GM19468 (cell line): ENCODE measurements at regions not wholly inside any gene's neighbourhood (a gene's known extent, or its start where the extent isn't known, plus 50 kb on each side); places are given as distances from the start of the nearest gene placed in this dataset.
"Not testable (repeated sequence)": the region's sequence is repeated elsewhere in the genome, so short reads cannot be mapped to it uniquely, and the experiment has no call there.

ENCODE experiments used
- ATAC-seq: cut with Tn5 transposase; IDR thresholded peaks from one replicate; pipeline ENCODE4 v1.9.1; 2021; ENCODE audit warnings: mild to moderate bottlenecking, moderate library complexity, moderate number of reproducible peaks; ENCODE audit not compliant: unreplicated experiment; ENCODE audit errors: extremely low read depth

DNA sequence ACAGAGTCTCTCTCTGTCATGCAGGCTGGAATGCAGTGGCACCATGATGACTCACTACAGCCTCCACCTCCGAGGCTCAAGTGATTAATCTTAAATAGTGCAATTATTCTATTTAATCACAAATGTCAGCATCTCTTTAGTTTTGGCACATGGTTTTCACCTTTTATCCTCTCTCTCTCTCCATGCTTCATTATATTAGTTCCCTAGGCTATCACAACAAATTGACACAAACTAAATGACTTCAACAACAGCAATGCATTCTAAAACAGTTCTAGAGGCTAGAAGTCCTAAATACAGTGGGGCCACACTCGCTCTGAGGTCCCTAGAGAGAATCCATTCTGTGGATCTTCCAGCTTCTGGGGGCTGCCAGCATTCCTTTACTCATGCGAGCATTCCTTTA is 178.2 kb upstream of the ZNG1F start:
- ATAC-seq, result not testable (repeated sequence)

DNA sequence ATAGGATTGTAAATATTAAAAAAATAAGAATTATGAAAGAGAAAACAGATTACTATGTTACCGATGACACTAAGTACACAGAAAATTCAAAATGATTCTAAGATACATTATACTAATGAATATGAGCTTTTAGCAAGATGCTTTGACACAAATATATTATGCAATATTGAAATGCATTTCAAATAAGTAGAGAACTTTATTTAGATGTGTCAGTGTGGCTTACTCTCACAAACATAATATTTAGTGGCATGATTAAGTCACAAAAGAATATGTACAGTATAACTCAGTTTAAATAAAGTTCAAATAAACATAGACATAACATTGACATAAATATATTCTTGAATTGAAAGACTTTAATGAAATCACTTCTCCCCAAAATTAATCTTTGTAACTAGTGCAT is 172.7 kb upstream of the ZNG1F start:
- ATAC-seq, result not testable (repeated sequence)

DNA sequence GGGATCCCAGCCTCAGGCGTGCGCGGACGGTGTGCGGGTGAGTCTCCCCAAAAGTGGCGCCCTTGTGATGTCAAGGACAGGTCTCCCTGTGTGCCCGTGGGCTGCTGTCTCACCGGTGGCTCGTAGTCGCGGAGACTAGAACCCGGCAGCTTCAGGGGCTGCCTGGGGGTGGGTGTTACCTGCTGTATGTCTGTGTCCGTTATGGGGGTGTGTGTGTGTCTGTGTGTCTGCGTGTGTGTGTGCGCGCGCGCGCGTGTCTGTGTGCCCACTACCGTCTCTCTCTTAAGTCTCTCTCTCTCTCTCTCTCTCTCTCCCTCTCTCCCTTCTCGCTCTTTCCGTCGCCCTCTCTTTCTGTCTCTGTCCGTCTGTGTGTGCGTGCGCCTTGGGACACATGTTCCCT is 170.0 kb upstream of the ZNG1F start:
- not testable (repeated sequence) for ATAC-seq

DNA sequence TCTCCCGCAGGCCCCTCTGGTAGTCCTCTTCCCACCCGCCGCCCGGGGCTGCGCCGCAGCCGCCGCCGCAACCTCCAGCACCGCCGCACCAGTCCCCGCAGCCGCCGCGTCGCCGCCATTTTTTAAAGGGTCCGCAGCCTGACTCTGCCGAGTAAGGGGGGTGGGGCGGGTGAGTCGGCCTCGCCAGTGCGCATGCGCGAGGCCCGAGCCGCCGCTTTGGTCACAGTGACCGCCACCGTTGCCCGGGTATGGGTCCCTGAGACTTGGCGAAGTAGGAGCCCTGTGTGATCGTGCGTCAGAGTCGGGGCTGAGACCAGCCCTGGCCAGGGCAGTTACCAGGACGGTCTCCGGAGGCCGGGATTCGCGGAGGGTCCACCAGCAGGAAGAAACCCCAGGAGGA is 169.6 kb upstream of the ZNG1F start:
- not testable (repeated sequence) for ATAC-seq

DNA sequence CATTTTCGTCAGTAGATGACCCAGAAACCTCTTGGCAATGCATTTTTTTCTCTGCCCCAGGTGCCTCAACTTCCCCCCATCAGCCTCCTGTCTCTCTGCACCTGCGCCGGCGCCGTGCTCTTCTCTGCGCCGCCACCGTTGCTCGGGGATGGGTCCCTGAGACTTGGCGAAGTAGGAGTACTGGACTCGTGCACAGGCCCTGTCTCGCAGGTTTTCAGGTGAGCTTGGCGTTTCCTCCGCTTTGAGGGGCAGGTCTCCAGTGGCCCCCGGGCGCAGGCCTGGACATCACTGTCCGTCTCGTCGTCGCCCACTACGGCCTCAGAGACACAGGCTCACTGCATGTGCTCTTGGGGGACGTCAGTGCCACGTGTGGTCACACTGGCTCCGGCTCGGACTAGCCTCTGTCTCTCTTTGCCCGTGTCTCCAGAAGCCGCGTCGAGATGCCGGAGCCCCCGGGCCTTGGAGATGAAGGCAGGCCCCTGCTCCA is 168.8 kb upstream of the ZNG1F start:
- not testable (repeated sequence) for ATAC-seq

DNA sequence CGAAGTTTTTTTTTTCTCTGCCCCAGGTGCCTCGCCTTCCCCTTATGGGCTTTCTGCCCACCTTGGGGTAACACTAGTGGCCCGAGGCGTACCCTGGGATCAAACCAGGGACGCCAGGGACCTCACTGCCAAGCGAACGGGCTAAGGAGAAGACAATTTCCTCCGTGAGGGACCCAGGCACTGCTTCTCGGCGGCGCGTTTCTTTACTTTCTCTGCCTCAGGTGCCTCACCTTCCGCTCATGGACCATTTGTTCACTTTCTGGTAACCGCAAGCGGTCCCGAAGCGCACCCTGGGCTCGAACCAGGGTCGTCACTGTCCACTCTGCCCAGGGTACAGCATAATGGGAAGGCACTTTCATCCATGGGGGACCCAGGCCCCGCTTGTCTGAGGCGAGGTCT is 168.2 kb upstream of the ZNG1F start:
- not testable (repeated sequence) for ATAC-seq

DNA sequence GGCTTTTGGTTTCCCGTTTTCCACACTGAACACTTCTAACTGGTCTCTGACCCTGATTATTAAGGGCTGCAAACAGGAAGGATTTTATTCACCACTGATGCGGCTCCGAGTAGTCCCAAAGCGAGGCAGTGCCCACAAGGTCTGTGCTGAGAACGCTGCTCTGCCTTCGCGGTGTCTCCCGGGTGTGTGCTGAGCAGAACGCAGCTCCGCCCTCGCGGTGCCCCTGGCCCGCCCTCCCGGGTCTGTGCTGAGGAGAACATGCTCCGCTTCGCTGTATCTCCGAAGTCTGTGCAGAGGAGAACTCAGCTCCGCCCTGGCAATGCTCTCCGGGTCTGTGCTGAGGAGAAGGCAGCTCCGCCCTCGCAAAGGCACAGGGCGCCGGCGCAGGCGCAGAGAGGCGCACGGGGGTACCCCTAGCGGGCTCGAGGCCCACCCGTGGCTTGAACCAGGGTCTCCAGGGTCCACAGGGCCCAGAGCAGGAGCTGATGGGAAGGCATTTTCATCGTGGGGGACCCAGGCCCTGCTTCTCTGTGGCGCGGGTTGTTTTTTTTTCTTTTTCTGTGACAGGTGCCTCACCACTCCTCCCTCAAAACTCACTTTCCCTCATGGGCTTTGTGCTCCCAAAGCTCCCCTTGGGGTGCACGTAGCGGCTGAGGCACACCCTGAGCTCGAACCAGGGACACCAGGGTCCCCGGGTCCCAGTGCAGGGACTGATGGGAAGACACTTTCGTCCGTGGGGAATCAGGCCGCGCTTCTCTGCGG is 167.7 kb upstream of the ZNG1F start:
- ATAC-seq, result not testable (repeated sequence)

DNA sequence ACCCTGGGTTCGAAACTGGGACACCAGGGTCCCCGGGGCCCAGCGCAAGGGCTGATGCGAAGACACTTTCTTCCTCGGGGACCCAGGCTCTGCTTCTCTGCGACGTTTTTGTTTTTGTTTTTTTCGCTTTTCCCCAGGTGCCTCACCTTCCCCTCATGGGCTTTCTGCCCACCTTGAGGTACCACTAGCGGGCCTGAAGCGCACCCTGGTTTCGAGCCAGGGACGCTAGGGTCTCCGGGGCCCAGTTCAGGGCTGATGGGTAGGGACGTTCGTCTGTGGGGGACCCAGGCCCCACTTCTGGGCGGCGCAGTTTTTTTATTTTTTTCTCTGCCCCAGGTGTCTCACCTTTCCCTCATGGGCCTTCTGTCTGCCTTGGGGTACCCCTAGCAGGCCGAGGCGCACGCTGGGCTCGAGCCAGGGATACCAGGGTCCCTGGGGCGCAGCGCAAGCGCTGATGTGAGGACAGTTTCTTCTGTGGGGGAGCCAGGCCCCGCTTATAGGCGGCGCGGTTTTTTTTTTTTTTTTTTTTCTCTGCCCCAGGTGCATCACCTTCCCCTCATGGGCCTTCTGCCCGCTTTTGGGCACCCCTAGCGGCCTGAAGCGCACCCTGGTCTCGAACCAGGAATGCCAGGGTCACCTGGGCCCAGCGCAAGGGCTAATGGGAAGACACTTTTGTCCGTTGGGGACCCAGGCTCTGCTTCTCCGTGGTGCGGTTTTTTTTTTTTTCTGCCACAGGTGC is 166.8 kb upstream of the ZNG1F start:
- ATAC-seq, result not testable (repeated sequence)

DNA sequence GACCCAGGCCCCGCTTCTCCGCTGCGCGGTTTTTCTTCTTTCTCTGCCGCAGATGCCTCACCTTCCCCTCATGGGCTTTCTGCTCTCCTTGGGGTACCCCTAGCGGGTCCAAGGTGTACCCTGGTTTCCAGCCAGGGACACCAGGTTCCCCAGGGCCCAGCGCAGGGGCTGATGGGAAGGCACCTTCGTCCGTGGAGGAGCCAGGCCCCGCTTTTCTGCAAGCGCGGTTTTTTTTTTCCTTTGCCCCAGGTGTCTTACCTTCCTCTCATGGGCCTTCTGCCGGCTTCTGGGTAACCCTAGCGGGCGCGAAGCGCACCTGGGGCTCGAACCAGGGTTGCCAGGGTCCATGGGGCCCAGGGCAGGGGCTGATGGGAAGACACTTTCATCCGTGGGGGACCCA is 165.9 kb upstream of the ZNG1F start:
- not testable (repeated sequence) for ATAC-seq

DNA sequence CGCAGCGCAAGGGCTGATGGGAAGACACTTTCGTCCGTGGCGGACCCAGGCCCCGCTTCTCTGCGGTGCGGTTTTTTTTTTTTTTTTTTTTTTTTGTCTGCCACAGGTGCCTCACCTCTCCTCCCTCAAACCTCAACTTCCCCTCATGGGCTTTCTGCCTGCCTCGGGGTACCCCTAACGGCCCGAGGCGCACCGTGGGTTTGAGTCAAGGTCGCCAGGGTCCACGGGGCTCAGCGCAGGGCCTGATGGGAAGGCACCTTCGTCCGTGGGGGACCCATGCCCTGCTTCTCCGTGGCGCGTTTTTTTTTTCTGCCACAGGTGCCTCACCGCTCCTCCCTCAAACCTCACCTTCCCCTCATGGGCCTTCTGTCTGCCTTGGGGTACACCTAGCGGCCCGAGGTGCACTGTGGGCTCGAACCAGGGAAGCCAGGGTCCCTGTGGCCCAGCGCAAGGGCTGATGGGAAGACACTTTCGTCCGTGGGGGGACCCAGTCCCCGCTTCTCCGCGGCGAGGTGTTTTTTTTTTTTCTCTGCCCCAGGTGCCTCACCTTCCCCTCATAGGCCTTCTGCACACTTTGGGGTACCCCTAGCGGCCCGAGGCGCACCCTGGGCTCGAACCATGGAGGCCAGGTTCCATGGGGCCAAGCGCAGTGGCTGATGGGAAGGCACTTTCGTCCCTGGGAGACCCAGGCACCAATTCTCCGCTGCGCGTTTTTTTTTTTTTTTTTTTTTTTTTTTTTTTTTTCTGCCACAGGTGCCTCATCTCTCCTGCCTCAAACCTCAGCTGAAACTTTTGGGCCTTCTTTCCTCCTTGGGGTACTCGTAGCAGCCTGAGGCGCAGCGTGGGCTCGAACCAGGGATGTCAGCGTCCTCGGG is 165.2 kb upstream of the ZNG1F start:
- not testable (repeated sequence) for ATAC-seq

DNA sequence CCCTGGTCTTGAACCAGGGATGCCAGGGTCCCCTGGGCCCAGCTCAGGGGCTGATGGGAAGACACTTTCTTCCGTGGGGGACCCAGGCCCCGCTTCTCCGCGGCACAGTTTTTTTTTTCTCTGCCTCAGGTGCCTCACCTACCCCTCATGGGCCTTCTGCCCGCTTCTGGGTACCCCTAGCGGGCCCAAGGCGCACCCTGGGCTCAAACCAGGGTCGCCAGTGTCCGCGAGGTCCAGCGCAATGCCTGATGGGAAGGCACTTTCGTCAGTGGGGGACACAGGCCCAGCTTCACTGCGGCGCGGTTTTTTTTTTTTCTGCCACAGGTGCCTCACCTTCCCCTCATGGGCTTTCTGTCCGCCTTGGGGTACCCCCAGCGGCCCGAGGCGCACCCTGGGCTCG is 163.9 kb upstream of the ZNG1F start:
- not testable (repeated sequence) for ATAC-seq

DNA sequence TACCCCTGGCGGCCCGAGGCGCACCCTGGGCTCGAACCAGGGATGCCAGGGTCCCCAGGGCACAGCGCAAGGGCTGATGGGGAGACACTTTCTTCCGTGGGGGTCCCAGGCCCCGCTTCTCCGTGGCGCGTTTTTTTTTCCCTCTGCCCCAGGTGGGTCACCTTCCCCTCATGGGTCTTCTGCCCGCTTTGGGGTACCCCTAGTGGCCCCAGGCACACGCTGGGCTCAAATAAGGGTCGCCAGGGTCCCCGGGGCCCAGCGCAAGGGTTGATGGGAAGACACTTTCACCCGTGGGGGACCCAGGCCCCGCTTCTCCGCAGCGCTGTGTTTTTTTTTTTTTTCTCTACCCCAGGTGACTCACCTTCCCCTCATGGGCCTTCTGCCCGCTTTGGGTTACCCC is 163.3 kb upstream of the ZNG1F start:
- ATAC-seq, result not testable (repeated sequence)

DNA sequence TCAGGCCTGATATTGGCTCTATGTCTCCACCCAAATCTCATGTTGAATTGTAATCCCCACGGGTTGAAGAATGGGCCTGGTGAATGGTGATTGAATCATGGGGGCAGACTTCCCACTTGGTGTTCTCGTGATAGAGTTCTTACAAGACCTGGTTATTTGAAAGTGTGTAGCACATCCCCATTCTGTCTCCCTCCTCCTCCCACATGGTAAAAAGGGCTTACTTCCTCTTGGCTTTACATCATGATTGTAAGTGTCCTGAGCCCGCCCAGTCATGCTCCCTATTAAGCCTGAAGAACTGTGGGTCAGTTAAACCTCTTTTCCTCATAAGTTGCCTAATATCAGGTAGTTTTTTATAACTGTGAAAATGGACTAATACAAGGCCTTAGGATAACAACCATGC is 158.8 kb upstream of the ZNG1F start:
- not testable (repeated sequence) for ATAC-seq

DNA sequence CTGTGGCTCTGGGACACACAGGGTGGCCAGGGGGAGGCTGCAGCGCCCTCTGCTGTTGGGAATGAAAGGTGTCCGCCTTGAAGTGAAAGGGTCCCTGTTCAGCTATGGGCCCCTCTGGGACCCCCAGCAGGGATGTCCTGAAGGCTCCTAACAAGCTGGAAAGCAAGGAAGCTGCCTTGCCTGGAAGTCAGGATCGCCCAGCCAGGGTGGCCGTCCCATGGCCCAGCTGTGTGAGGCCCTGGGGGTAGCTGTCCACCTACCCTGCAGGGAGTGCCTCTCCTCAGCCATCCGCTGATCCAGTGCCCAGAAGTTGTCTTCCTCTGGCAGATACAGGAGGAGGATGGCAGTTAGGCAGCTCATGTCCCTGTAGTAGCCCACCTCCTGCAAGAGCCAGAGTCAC is 143.4 kb upstream of the ZNG1F start:
- not testable (repeated sequence) for ATAC-seq

DNA sequence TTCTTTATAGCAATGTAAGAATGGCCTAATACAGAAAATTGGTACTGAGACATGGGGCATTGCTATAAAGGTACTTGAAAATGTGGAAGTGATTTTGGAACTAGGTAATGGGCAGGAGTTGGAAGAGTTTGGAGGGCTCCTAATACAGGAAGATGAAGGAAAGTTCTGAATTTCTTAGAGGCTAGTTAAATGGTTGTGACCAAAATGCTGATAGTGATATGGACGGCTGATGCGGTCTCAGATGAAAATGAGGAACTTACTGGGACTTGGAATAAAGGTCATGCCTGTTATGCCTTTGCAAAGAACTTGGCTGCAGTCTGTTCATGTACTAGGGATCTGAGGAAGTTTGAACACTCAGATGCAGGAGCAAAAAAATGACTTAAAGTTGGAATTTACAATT is 132.2 kb upstream of the ZNG1F start:
- not testable (repeated sequence) for ATAC-seq

DNA sequence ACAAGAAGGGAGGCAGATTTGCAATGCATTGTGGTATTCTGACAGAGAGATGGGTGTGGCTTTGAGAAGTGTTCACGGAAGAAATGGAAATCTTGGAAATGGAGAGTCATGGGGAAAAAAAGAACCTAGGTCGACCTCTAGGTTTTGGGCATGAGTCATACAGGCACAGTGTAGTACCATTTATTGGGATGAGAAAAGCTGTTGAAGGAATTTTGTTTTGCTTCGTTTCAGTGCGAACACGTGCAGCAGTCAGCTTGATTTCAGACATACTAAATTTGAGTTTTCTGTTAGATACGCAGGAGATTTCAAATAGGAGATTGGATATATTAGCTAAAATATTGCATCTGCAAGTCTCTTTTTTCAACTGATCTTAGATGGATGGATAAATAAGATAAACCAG is 119.8 kb upstream of the ZNG1F start:
- not testable (repeated sequence) for ATAC-seq

DNA sequence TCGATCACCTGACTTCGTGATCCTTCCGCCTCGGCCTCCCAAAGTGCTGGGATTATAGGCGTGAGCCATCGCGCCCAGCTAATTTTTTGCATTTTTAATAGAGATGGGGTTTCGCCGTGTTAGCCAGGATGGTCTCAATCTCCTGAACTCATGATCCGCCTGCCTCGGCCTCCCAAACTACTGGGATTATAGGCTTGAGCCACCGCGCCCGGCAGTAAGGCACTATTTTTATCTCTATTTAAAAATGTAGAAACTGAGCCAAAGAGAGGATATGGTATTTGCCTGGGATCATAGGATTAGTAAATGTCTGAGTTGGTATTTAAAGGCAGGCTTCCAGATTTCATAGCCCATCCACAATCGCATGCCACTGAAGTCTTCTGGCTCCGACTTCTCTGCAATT is 96.6 kb upstream of the ZNG1F start:
- not testable (repeated sequence) for ATAC-seq

DNA sequence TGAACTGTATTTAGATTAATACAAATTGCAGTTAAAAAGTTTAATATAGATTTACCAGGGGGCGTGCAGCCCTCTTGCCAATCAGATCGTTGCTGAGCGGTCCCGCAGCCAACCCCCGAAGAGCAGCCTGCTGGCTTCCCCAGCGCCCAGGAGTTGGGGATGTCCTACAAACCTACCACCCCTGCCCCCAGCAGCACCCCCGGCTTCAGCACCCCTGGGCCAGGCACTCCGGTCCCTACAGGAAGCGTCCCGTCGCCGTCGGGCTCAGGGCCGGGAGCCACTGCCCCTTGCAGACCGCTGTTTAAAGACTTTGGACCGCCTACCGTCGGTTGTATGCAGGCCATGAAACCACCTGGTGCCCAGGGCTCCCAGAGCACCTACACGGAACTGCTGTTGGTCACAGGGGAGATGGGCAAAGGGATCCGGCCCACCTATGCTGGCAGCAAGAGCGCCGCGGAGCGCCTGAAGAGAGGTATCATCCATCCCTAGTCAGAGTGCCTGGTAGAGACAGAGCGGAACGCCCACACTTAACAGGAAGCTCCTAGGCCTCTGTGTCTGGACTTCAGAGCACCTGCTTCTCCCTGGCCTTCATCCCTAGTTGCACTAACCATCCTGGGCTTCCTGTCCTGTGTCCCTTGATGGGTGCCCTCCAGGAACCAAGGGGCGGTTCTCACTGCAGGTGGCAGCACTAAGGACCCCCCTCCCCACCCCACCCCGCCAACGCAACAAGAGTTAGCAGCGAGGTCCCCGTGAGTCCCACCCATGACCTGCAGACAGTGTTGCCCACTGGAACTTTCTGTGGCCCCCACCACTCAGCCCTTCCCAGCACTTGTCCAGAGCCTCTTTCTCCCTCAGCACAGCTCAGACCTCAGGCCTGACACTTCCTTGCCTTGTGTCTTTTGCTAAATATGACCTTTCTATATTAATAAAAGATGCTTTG is 91.5 kb upstream of the ZNG1F start:
- ATAC-seq, result not testable (repeated sequence)

DNA sequence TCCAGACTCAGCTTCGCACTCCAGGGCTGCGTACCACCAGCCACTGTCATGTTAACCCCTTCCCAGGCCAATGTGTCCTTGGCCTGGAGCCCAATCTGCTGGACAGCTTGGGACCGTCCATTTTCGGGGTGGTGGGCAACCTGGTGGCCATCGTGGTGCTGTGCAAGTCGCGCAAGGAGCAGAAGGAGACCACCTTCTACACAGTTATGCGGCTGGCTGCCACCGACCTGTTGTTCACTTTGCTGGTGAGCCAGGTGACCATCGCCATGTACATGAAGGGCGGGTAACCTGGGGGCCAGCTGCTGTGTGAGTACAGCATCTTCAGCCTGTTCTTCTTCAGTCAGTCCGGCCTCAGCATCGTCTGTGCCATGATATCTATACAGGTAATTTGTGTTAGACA is 90.3 kb upstream of the ZNG1F start:
- not testable (repeated sequence) for ATAC-seq
